ENCODE measurements at regions not wholly inside any gene's neighbourhood (a gene's known extent, or its start where the extent isn't known, plus 50 kb on each side); places are given as distances from the start of the nearest gene placed in this dataset.

DNA sequence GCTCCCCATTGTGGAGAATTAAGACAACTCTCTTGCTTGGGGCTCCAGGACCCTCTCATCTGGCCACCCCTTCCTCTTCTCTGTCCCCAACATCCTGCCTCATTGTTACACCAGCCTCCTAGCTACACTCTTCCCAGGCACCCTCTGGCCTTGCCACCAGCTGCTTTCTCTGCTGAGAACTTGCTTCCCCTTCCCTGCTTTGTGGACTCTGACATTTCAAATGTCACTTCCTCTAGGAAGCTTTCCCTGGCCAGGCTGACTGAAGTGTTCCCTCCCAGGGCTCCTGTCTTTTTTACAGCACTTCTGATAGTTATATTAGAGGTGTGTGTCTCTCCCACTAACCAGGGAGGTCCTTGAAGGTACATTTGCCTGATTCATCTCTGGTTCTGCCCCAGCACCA, 194.0 kb upstream of the KLF4 start:
- peak overlapping the region; percentile 85 to 95 (median 92) for H3K27ac Mint-ChIP-seq
- DNase-seq: peak; percentile 57 to 78 (median 74)

DNA sequence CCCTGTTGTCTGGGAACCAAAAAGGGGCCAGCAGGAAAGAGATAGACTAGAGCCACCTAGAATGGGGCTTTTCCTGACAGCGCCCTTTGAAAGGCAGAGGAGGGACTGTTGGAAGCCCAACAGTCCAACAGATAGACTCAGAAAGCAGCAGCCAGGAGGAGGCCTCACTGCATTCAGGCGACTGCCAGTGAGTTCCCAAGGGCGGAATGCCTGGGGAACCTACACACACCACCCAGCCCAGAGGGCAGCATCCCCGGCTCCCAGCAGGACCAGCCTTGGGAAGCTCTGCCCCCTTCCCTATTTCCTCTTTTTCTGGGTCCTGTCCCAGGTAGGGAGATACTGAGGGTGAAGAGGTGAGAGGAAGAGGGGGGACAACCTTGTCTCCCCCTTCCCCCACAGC, 192.4 kb upstream of the KLF4 start:
- Mint-ChIP-seq H3K36me3 (no peaks in the 10 kb centered on the region), H3K4me3 (no peak overlapping the region), H3K4me1 (peaks cover 39% of the 10 kb centered on the region), H3K27ac (peak overlapping the region in 2 of 7 donors; percentile 28 to 30), H3K27me3 (ENCODE audit: low read depth in 3 of 3) (peaks cover 0 to 2% (median 0%) of the 10 kb centered on the region in 3 donors), H3K9me3 (no peaks in the 10 kb centered on the region)
- Histone ChIP-seq H3K9ac (ENCODE audit: insufficient read depth, low read length, poor library complexity, severe bottlenecking) (no peak overlapping the region), H3K27me3 (ENCODE audit: control insufficient read depth in 2 of 2, insufficient read depth in 2 of 2, low read length in 2 of 2) (no peaks in the 10 kb centered on the region), H3K9me3 (replicated peaks in 1 of 2; ENCODE audit: control insufficient read depth in 1 of 2, insufficient read depth in 1 of 2, low read length in 2 of 2) (no peaks in the 10 kb centered on the region), H3K4me3 (replicated peaks in 1 of 3; ENCODE audit: low read depth in 2 of 3, low read length in 3 of 3) (no peak overlapping the region), H3K4me1 (ENCODE audit: control insufficient read depth in 1 of 2, insufficient read depth in 2 of 2, low read length in 2 of 2) (peaks cover 32 to 40% of the 10 kb centered on the region in 2 donors), H3K27ac (ENCODE audit: low read depth in 1 of 2, low read length in 2 of 2) (peak overlapping the region in 1 of 2 donors; percentile 4), H2AFZ (ENCODE audit: insufficient read depth, low read depth, low read length, poor library complexity, severe bottlenecking) (no peak overlapping the region), H3K79me2 (ENCODE audit: insufficient read depth, low read length) (no peaks in the 10 kb centered on the region), H3K4me2 (replicated peaks; ENCODE audit: extremely low read depth, low read length, poor library complexity, severe bottlenecking) (no peak overlapping the region), H4K20me1 (ENCODE audit: insufficient read depth, low read length) (no peaks in the 10 kb centered on the region), H3K36me3 (replicated peaks in 1 of 2; ENCODE audit: control insufficient read depth in 1 of 2, insufficient read depth in 2 of 2, low read length in 2 of 2) (no peaks in the 10 kb centered on the region)
- intact Hi-C loops (cut with micrococcal nuclease): loop anchor here in 1 of 2 donors (10.0 kb wide), 1 partner anchor 63 kb away; no protein-coding TSS in a partner anchor
- TF ChIP-seq, protein P1, sequence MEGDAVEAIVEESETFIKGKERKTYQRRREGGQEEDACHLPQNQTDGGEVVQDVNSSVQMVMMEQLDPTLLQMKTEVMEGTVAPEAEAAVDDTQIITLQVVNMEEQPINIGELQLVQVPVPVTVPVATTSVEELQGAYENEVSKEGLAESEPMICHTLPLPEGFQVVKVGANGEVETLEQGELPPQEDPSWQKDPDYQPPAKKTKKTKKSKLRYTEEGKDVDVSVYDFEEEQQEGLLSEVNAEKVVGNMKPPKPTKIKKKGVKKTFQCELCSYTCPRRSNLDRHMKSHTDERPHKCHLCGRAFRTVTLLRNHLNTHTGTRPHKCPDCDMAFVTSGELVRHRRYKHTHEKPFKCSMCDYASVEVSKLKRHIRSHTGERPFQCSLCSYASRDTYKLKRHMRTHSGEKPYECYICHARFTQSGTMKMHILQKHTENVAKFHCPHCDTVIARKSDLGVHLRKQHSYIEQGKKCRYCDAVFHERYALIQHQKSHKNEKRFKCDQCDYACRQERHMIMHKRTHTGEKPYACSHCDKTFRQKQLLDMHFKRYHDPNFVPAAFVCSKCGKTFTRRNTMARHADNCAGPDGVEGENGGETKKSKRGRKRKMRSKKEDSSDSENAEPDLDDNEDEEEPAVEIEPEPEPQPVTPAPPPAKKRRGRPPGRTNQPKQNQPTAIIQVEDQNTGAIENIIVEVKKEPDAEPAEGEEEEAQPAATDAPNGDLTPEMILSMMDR (IDR thresholded peaks at IDR 0.05): no peak
- WGBS (ENCODE audit: insufficient coverage): 92% methylated on average over 2 of the region's 4 CpGs
- DNase-seq: no peak

More for the DNA sequence above, 194.0 kb upstream of the KLF4 start:
- peaks cover 32 to 39% of the 10 kb centered on the region in 2 donors for H3K4me1 ChIP-seq (ENCODE audit: control insufficient read depth in 1 of 2, insufficient read depth in 2 of 2, low read length in 2 of 2)
- intact Hi-C loops (cut with micrococcal nuclease): loop anchor here in 1 of 2 donors (10.0 kb wide), 1 partner anchor 61 kb away; no protein-coding TSS in a partner anchor
- peak overlapping the region; percentile 4 for H3K4me2 ChIP-seq (replicated peaks; ENCODE audit: extremely low read depth, low read length, poor library complexity, severe bottlenecking)
- H3K79me2 ChIP-seq (ENCODE audit: insufficient read depth, low read length): no peaks in the 10 kb centered on the region
- H3K36me3 ChIP-seq (replicated peaks in 1 of 2; ENCODE audit: control insufficient read depth in 1 of 2, insufficient read depth in 2 of 2, low read length in 2 of 2): no peaks in the 10 kb centered on the region
- peak overlapping the region; percentile 81 to 85 for H3K27ac ChIP-seq (ENCODE audit: low read depth in 1 of 2, low read length in 2 of 2)
- Mint-ChIP-seq H3K27me3 (ENCODE audit: low read depth in 3 of 3) (peaks cover 0 to 2% (median 0%) of the 10 kb centered on the region in 3 donors), H3K4me3 (peak overlapping the region in 1 of 2 donors; percentile 62), H3K36me3 (no peaks in the 10 kb centered on the region), H3K4me1 (peaks cover 34% of the 10 kb centered on the region), H3K9me3 (no peaks in the 10 kb centered on the region)
- H4K20me1 ChIP-seq (ENCODE audit: insufficient read depth, low read length): no peaks in the 10 kb centered on the region
- TF ChIP-seq, protein P1 (IDR thresholded peaks at IDR 0.05): no peak
- no peaks in the 10 kb centered on the region for H3K27me3 ChIP-seq (ENCODE audit: control insufficient read depth in 2 of 2, insufficient read depth in 2 of 2, low read length in 2 of 2)
- peak overlapping the region; percentile 29 for H3K9ac ChIP-seq (ENCODE audit: insufficient read depth, low read length, poor library complexity, severe bottlenecking)
- H3K4me3 ChIP-seq (replicated peaks in 1 of 3; ENCODE audit: low read depth in 2 of 3, low read length in 3 of 3): peak overlapping the region in 1 of 3 experiments; percentile 9
- H2AFZ ChIP-seq (ENCODE audit: insufficient read depth, low read depth, low read length, poor library complexity, severe bottlenecking): peak overlapping the region; percentile 51
- no peaks in the 10 kb centered on the region for H3K9me3 ChIP-seq (replicated peaks in 1 of 2; ENCODE audit: control insufficient read depth in 1 of 2, insufficient read depth in 1 of 2, low read length in 2 of 2)

Measured in CD14-positive monocyte (primary cell).